Activated T-cell treated with anti-CD3 and anti-CD28 coated beads, Interleukin-2, amount 50 U/mL, for 48 hours (primary cell): ENCODE measurements at regions not wholly inside any gene's neighbourhood (a gene's known extent, or its start where the extent isn't known, plus 50 kb on each side); places are given as distances from the start of the nearest gene placed in this dataset.
A peak's percentile ranks its signal among the peaks of the same experiment; 100 is the strongest.

Experiments used
- DNase-seq, 2 experiments: peaks; one replicate each; pipeline ENCODE4 v3.0.0-alpha.2; 2020

- peak; percentile 41 to 48 for DNase-seq
Observed at GRCh38 chr5:86880785-86881492, 263.2 kb downstream of the COX7C start.

GRCh38 chr5:86881493-86882090, 263.9 kb downstream of the COX7C start:
- DNase-seq, result no peak

- no peak for DNase-seq
Observed at GRCh38 chr5:86884608-86885007, 266.9 kb downstream of the COX7C start.

GRCh38 chr5:86885011-86885410, 267.3 kb downstream of the COX7C start:
- no peak for DNase-seq

- no peak for DNase-seq
Observed at GRCh38 chr5:86885489-86886230, 267.9 kb downstream of the COX7C start.

GRCh38 chr5:86890375-86890774, 272.6 kb downstream of the COX7C start:
- no peak for DNase-seq

GRCh38 chr5:86894056-86894455, 276.3 kb downstream of the COX7C start:
- DNase-seq, result no peak

GRCh38 chr5:86896916-86897315, 279.2 kb downstream of the COX7C start:
- no peak for DNase-seq

- no peak for DNase-seq
Observed at GRCh38 chr5:86909418-86910295, 291.9 kb downstream of the COX7C start.

- no peak for DNase-seq
Observed at GRCh38 chr5:86917117-86917579, 299.4 kb downstream of the COX7C start.

- no peak for DNase-seq
Observed at GRCh38 chr5:86918246-86918645, 300.5 kb downstream of the COX7C start.

- no peak for DNase-seq
Observed at GRCh38 chr5:86926033-86926432, 308.3 kb downstream of the COX7C start.

GRCh38 chr5:86929123-86929766, 311.5 kb downstream of the COX7C start:
- no peak for DNase-seq

- DNase-seq, result no peak
Observed at GRCh38 chr5:86951761-86952160, 315.9 kb upstream of the RASA1 start.

- no peak for DNase-seq
Observed at GRCh38 chr5:86964889-86965288, 302.8 kb upstream of the RASA1 start.

GRCh38 chr5:86968301-86968753, 299.4 kb upstream of the RASA1 start:
- DNase-seq, result no peak

- DNase-seq, result no peak
Observed at GRCh38 chr5:86970361-86970760, 297.3 kb upstream of the RASA1 start.

- no peak for DNase-seq
Observed at GRCh38 chr5:86971034-86971571, 296.6 kb upstream of the RASA1 start.

- no peak for DNase-seq
Observed at GRCh38 chr5:86974955-86975354, 292.7 kb upstream of the RASA1 start.

- DNase-seq, result no peak
Observed at GRCh38 chr5:86977190-86977589, 290.5 kb upstream of the RASA1 start.

GRCh38 chr5:86977808-86978207, 289.9 kb upstream of the RASA1 start:
- DNase-seq, result no peak

GRCh38 chr5:86979811-86980411, 287.8 kb upstream of the RASA1 start:
- no peak for DNase-seq
